ENCODE measurements at regions not wholly inside any gene's neighbourhood (a gene's known extent, or its start where the extent isn't known, plus 50 kb on each side); places are given as distances from the start of the nearest gene placed in this dataset.

DNA sequence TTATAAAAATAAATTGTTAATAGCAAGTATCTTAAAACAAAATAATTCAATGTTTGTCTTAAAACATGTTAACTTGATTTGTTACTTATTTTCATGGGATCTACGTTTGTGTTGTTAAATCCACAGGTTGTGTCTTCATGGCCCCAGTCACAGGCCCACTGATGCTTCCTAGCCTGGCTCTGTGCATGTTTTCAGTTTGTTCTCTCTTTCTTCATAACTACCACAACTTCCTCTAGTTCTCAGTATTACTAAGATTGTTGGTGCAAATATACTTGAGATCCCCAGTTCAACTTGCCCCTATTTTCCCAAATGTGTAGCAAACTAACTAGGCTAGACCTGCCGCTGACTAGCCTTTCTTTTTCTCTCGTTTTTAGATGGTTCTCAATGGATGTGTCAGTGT, 250.5 kb downstream of the NRIP1 start:
- TF ChIP-seq, protein P1, sequence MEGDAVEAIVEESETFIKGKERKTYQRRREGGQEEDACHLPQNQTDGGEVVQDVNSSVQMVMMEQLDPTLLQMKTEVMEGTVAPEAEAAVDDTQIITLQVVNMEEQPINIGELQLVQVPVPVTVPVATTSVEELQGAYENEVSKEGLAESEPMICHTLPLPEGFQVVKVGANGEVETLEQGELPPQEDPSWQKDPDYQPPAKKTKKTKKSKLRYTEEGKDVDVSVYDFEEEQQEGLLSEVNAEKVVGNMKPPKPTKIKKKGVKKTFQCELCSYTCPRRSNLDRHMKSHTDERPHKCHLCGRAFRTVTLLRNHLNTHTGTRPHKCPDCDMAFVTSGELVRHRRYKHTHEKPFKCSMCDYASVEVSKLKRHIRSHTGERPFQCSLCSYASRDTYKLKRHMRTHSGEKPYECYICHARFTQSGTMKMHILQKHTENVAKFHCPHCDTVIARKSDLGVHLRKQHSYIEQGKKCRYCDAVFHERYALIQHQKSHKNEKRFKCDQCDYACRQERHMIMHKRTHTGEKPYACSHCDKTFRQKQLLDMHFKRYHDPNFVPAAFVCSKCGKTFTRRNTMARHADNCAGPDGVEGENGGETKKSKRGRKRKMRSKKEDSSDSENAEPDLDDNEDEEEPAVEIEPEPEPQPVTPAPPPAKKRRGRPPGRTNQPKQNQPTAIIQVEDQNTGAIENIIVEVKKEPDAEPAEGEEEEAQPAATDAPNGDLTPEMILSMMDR (conservative IDR thresholded peaks at IDR 0.05; ENCODE audit: low read length) = no peak
- TF ChIP-seq EZH2phosphoT487 (IDR thresholded peaks at IDR 0.05; ENCODE audit: borderline replicate concordance, low read depth, low read length) = no peak
